Coronary artery (tissue), 2 donors: ENCODE measurements at regions not wholly inside any gene's neighbourhood (a gene's known extent, or its start where the extent isn't known, plus 50 kb on each side); places are given as distances from the start of the nearest gene placed in this dataset.

Source experiments
- DNase-seq: peaks from one replicate; pipeline ENCODE4 v3.0.0-alpha.2; 2017; ENCODE audit warnings: low spot score
- H3K27ac ChIP-seq, 2 donors: fragments of 200-600 bp; sonication (generic); one replicate each; pipeline ENCODE4 v1.5.1; 2016 to 2019
- H3K4me3 ChIP-seq: fragments of 200-600 bp; sonication (generic); 2 replicates; pipeline ENCODE4 v1.5.1; 2016; ENCODE audit warnings: mild to moderate bottlenecking, moderate library complexity
- TF ChIP-seq, protein P1 (sequence below): fragments of 200-600 bp; sonication (generic); IDR thresholded peaks from one replicate; pipeline ENCODE4 v1.5.1; 2019; ENCODE audit warnings: antibody characterized with exemption

DNA sequence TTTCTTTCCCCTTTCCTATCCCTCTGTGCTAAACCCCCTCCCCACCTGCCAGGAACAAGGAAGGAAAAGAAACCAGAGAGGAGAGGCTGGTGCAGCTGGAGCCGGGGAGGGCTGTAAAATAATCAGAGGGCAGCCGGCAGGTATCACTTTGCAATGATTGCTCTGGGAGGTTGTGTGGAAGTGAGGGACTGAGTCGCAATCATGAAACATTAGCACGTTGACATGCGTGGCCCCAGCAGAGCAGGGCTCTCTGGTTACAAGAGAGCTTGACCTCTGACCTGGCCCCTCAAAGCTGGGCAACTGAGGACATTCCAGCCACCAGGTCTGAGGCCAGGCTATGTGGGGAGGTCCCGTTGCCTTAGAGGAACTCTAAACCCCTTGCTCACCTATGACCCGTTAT lies 170.8 kb upstream of the BDNF start:
- no peak overlapping the region for H3K4me3 ChIP-seq
- TF ChIP-seq, protein P1, sequence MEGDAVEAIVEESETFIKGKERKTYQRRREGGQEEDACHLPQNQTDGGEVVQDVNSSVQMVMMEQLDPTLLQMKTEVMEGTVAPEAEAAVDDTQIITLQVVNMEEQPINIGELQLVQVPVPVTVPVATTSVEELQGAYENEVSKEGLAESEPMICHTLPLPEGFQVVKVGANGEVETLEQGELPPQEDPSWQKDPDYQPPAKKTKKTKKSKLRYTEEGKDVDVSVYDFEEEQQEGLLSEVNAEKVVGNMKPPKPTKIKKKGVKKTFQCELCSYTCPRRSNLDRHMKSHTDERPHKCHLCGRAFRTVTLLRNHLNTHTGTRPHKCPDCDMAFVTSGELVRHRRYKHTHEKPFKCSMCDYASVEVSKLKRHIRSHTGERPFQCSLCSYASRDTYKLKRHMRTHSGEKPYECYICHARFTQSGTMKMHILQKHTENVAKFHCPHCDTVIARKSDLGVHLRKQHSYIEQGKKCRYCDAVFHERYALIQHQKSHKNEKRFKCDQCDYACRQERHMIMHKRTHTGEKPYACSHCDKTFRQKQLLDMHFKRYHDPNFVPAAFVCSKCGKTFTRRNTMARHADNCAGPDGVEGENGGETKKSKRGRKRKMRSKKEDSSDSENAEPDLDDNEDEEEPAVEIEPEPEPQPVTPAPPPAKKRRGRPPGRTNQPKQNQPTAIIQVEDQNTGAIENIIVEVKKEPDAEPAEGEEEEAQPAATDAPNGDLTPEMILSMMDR: no peak
- no peak overlapping the region for H3K27ac ChIP-seq
- DNase-seq: no peak

DNA sequence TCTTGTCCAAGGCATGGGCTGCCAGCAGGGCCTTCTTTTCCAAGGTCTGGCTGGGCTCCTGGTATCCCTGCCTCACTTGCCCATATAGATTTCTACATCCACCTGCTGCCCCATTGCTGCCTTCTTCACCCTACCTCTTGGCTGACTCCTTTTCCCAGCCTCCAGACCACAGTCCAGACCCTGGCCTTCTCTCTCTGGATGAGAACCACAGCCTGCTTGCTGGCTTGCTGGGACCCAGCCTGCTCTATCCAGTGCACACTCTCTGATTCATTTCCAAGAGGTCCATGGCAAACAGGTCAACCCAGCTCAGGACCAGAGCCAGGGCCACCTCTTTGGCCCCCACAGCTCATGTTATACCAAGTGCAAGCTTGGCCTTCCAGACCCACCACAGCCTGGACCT lies 169.4 kb upstream of the BDNF start:
- TF ChIP-seq, protein P1: no peak
- H3K27ac ChIP-seq: no peak overlapping the region
- H3K4me3 ChIP-seq: no peak overlapping the region
- no peak for DNase-seq

DNA sequence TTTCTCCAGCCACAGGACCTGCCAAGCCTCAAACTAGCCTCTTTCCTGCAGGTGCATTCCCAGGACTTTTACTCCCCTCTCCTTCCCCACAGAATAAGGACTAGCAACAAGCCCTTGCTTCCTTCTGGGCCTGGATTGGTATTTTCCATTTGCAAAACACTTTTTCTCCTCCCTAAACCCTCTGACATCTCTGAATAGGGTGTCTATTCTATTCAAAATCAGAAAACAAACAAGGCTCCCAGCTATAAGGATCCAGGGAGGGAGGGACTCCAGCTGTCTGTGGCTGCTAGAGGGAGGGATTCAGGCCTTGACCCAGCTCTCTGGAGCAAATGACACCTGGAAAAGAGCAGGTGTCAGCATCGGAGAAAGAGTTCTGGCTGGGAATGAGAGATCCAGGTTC lies 168.5 kb upstream of the BDNF start:
- Histone ChIP-seq H3K27ac (no peak overlapping the region), H3K4me3 (no peak overlapping the region)
- TF ChIP-seq, protein P1: no peak
- no peak for DNase-seq

DNA sequence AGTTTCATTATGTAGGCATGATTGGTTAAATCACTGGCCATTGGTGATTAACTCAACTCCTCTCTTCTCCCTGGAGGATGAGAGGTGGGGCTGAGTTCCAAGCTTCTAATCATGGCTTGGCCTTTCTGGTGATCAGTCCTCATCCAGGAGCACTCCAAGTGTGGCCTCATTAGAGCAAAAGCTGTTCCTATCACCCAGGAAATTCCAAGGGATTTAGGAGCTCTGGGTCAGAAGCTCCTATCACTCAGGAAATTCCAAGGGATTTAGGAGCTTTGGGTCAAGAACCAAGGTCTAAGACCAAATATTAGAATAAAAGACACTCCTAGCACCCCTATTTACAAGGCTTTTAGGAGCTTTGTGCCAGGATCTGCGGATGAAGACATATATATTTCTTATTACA lies 168.0 kb upstream of the BDNF start:
- H3K4me3 ChIP-seq: no peak overlapping the region

DNA sequence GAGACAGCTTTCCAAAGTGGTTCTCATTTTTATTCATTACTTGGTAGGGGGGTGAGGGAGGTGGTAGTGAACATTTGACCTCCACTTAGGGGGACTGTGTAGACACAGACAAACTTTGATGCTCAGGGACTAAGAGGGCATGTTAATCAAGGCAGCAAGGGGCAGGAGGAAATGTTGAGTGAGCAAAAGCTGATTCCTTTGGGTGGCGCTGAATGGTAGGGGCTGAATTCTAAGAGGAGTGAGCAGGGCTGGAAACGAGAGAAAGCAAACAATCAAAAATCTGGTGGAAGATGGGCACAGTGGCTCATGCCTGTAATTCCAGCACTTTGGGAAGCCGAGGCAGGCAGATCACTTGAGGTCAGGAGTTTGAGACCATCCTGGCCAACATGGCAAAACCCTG lies 164.8 kb upstream of the BDNF start:
- no peak for DNase-seq
- no peak overlapping the region for H3K27ac ChIP-seq

More for the DNA sequence above, 168.0 kb upstream of the BDNF start:
- H3K27ac ChIP-seq: no peak overlapping the region
- no peak for DNase-seq
- TF ChIP-seq, protein P1: no peak

DNA sequence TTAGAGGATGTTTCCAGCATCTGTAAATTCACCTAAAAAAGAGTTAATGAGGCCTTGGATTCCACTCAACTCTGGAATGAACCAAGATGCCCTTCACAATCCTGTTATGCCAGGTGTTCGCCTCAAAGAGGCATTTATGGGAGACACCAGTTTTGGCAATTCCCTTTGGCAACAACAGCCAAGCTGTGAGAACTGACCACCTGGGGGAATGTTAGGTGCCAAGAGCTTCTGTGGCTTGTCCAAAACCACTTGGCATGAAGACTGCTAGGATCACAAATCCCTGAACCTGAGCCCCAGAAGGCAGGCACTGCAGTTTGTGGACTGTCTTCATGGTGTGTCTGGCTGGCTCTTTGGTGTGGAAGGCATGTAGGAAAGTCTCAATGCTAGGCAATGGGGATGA lies 164.4 kb upstream of the BDNF start:
- TF ChIP-seq, protein P1: no peak
- H3K27ac ChIP-seq: no peak overlapping the region
- H3K4me3 ChIP-seq: no peak overlapping the region
- DNase-seq: no peak

More for the DNA sequence above, 164.8 kb upstream of the BDNF start:
- TF ChIP-seq, protein P1: no peak
- no peak overlapping the region for H3K4me3 ChIP-seq

DNA sequence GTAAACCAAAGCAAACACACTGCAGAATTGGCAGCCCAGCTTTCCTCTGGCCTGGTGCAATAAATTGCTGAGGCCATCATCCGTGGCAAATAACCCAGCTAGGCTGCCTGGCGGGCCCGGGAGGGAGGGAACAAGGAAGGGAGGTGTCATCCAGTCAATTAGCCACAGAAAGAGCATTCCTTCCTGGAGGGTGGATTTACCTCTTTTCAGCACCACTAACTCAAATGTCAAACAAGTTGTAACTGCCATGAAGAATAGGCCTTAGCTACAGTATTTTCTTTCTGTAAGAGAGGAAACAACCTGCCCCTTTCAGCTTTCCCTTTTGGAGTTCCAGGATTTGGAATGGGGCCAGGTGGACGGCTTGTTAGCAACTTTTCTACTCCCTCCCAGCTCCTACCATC lies 163.8 kb upstream of the BDNF start:
- no peak for DNase-seq
- no peak overlapping the region for H3K4me3 ChIP-seq
- H3K27ac ChIP-seq: no peak overlapping the region
- TF ChIP-seq, protein P1: no peak
